Osteocyte (in vitro differentiated cells): ENCODE measurements at regions not wholly inside any gene's neighbourhood (a gene's known extent, or its start where the extent isn't known, plus 50 kb on each side); places are given as distances from the start of the nearest gene placed in this dataset.

Experiments used
- DNase-seq: peaks from one replicate; pipeline ENCODE4 v3.0.0; 2021; ENCODE audit warnings: mixed read lengths; ENCODE audit not compliant: unreplicated experiment; ENCODE audit errors: extremely low spot score
- H3K27ac Mint-ChIP-seq: one replicate; pipeline ENCODE4 v1.8.0; 2021; ENCODE audit warnings: mild to moderate bottlenecking, mixed read lengths; ENCODE audit not compliant: unreplicated experiment
- H3K27me3 Mint-ChIP-seq: one replicate; pipeline ENCODE4 v1.8.0; 2021; ENCODE audit warnings: mixed read lengths; ENCODE audit not compliant: unreplicated experiment
- H3K36me3 Mint-ChIP-seq: one replicate; pipeline ENCODE4 v1.8.0; 2021; ENCODE audit warnings: mixed read lengths; ENCODE audit not compliant: unreplicated experiment
- H3K4me1 Mint-ChIP-seq: one replicate; pipeline ENCODE4 v1.8.0; 2021; ENCODE audit warnings: mixed read lengths; ENCODE audit not compliant: unreplicated experiment
- H3K4me3 Mint-ChIP-seq: one replicate; pipeline ENCODE4 v1.8.0; 2021; ENCODE audit warnings: mild to moderate bottlenecking, moderate library complexity, mixed read lengths; ENCODE audit not compliant: unreplicated experiment
- H3K9me3 Mint-ChIP-seq: one replicate; pipeline ENCODE4 v1.8.0; 2021; ENCODE audit warnings: mixed read lengths; ENCODE audit not compliant: unreplicated experiment
- CTCF ChIP-seq: fragments of 200-600 bp; sonication (generic); IDR thresholded peaks from 2 replicates; pipeline ENCODE4 v1.5.0; 2021; ENCODE audit warnings: antibody characterized with exemption, mild to moderate bottlenecking, moderate library complexity

GRCh38 chr15:47434596-47434995, 282.7 kb upstream of the SEMA6D start:
- no peak for DNase-seq
- no peak overlapping the region for H3K4me3 Mint-ChIP-seq
- no peaks in the 10 kb centered on the region for H3K9me3 Mint-ChIP-seq
- peaks cover 22% of the 10 kb centered on the region for H3K4me1 Mint-ChIP-seq
- H3K27ac Mint-ChIP-seq, result no peak overlapping the region
- no peaks in the 10 kb centered on the region for H3K27me3 Mint-ChIP-seq
- H3K36me3 Mint-ChIP-seq, result no peaks in the 10 kb centered on the region
- TF ChIP-seq CTCF, result no peak

- DNase-seq, result no peak
- peaks cover 25% of the 10 kb centered on the region for H3K4me1 Mint-ChIP-seq
These were observed 279.8 kb upstream of the SEMA6D start for GRCh38 chr15:47437491-47437890.

GRCh38 chr15:47439146-47440111, 277.9 kb upstream of the SEMA6D start:
- peak overlapping the region; percentile 41 for H3K27ac Mint-ChIP-seq
- peaks cover 9% of the 10 kb centered on the region for H3K9me3 Mint-ChIP-seq
- DNase-seq, result no peak
- H3K36me3 Mint-ChIP-seq, result no peaks in the 10 kb centered on the region
- TF ChIP-seq CTCF, result no peak
- no peaks in the 10 kb centered on the region for H3K27me3 Mint-ChIP-seq
- peaks cover 25% of the 10 kb centered on the region for H3K4me1 Mint-ChIP-seq
- H3K4me3 Mint-ChIP-seq, result no peak overlapping the region

More at GRCh38 chr15:47437491-47437890, 279.8 kb upstream of the SEMA6D start:
- H3K9me3 Mint-ChIP-seq, result peaks cover 9% of the 10 kb centered on the region
- no peak for TF ChIP-seq CTCF
- no peak overlapping the region for H3K27ac Mint-ChIP-seq
- H3K4me3 Mint-ChIP-seq, result no peak overlapping the region
- no peaks in the 10 kb centered on the region for H3K27me3 Mint-ChIP-seq
- H3K36me3 Mint-ChIP-seq, result no peaks in the 10 kb centered on the region

- Mint-ChIP-seq H3K4me3 (no peak overlapping the region), H3K36me3 (no peaks in the 10 kb centered on the region), H3K4me1 (peaks cover 16% of the 10 kb centered on the region), H3K27me3 (no peaks in the 10 kb centered on the region), H3K9me3 (peaks cover 14% of the 10 kb centered on the region), H3K27ac (no peak overlapping the region)
- no peak for TF ChIP-seq CTCF
- no peak for DNase-seq
These were observed 274.9 kb upstream of the SEMA6D start for GRCh38 chr15:47442371-47442770.

- no peak for DNase-seq
- Mint-ChIP-seq H3K27me3 (no peaks in the 10 kb centered on the region), H3K4me3 (no peak overlapping the region), H3K27ac (no peak overlapping the region), H3K9me3 (peaks cover 14% of the 10 kb centered on the region), H3K4me1 (peaks cover 15% of the 10 kb centered on the region), H3K36me3 (no peaks in the 10 kb centered on the region)
- TF ChIP-seq CTCF, result no peak
These were observed 273.5 kb upstream of the SEMA6D start for GRCh38 chr15:47443839-47444238.
